ENCODE measurements at regions not wholly inside any gene's neighbourhood (a gene's known extent, or its start where the extent isn't known, plus 50 kb on each side); places are given as distances from the start of the nearest gene placed in this dataset.

DNA sequence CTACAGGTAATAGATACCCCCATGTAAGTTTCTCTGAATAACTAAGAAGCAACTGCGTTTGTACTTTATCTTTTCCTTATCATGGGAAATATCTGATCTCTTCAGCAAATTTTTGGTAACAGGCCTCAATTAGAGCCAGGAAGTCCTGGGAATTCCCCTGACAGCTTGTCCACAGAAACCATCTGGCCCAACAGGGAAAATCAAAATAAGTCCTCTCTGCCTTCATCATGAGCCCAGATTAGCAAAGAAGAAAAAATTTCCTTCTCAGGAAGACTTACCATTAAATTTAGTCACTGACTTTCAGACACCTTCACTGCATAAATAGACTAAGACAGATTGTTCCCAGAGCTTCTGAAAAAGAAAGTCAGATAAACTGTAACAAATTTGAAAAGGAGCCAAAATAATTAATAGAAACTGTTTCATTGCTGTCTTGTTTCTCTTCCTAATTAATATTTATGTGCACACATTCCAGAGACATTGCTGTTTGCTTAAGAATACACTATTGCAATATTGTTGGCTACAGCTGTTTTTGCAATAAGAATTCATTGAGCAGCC lies 278.1 kb upstream of the FAT3 start:
- TF ChIP-seq CTCF (IDR thresholded peaks at IDR 0.05; ENCODE audit: low read depth, low read length) (no peak), EZH2phosphoT487 (IDR thresholded peaks at IDR 0.05; ENCODE audit: low read depth) (no peak)
